Activated naive CD8-positive, alpha-beta T cell treated with anti-CD3 and anti-CD28 coated beads, Interleukin-2, amount 50 U/mL, for 24 hours (primary cell): ENCODE measurements at regions not wholly inside any gene's neighbourhood (a gene's known extent, or its start where the extent isn't known, plus 50 kb on each side); places are given as distances from the start of the nearest gene placed in this dataset.

ENCODE experiments used
- ATAC-seq: fragments of 150-1000 bp; cut with Tn5 transposase; one replicate; pipeline ENCODE4 v1.10.0; 2021
- DNase-seq: peaks from one replicate; pipeline ENCODE4 v3.0.0; 2021
- H3K27ac Mint-ChIP-seq: one replicate; pipeline ENCODE4 v1.8.0; 2021; ENCODE audit warnings: mild to moderate bottlenecking, mixed read lengths
- H3K27me3 Mint-ChIP-seq: one replicate; pipeline ENCODE4 v1.8.0; 2021; ENCODE audit warnings: mixed read lengths
- H3K36me3 Mint-ChIP-seq: one replicate; pipeline ENCODE4 v1.8.0; 2021; ENCODE audit warnings: low read depth, mixed read lengths
- H3K4me1 Mint-ChIP-seq: one replicate; pipeline ENCODE4 v1.8.0; 2021; ENCODE audit warnings: mixed read lengths
- H3K4me3 Mint-ChIP-seq: one replicate; pipeline ENCODE4 v1.8.0; 2021; ENCODE audit warnings: mild to moderate bottlenecking, moderate library complexity, mixed read lengths
- H3K9me3 Mint-ChIP-seq: one replicate; pipeline ENCODE4 v1.8.0; 2021; ENCODE audit warnings: mixed read lengths

GRCh38 chr3:168312984-168313383, 217.3 kb upstream of the GOLIM4 start:
- no peak for ATAC-seq
- Mint-ChIP-seq H3K9me3 (no peaks in the 10 kb centered on the region), H3K36me3 (no peaks in the 10 kb centered on the region), H3K27me3 (no peaks in the 10 kb centered on the region), H3K4me1 (no peaks in the 10 kb centered on the region), H3K4me3 (no peak overlapping the region), H3K27ac (no peak overlapping the region)
- DNase-seq: no peak

DNA sequence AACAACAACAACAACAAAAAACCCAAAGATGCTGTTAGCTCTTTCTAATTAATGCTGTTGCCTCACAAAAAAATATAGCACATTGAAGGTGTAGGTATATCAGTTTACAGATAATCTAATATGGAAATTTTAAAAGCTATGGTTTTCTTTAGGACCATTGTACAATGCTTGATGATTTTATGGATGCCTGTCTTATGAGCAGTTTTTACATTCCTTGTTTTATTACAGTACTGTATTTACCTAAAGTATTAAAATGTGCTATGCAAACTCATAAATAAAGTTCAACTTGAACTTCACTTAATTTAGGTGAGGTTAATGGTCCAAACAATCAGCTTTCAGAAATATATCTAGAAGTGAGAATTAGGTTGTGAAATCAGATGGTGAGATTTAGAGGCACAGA, 212.2 kb upstream of the GOLIM4 start:
- Mint-ChIP-seq H3K36me3 (no peaks in the 10 kb centered on the region), H3K4me3 (no peak overlapping the region), H3K4me1 (no peaks in the 10 kb centered on the region), H3K9me3 (peaks cover 4% of the 10 kb centered on the region), H3K27ac (no peak overlapping the region), H3K27me3 (no peaks in the 10 kb centered on the region)
- DNase-seq: no peak
- ATAC-seq: no peak

- Mint-ChIP-seq H3K27me3 (no peaks in the 10 kb centered on the region), H3K9me3 (no peaks in the 10 kb centered on the region), H3K27ac (no peak overlapping the region), H3K4me1 (no peaks in the 10 kb centered on the region), H3K4me3 (no peak overlapping the region), H3K36me3 (no peaks in the 10 kb centered on the region)
- no peak for ATAC-seq
- DNase-seq: no peak
Measured at GRCh38 chr3:168295027-168295426, 199.3 kb upstream of the GOLIM4 start.

DNA sequence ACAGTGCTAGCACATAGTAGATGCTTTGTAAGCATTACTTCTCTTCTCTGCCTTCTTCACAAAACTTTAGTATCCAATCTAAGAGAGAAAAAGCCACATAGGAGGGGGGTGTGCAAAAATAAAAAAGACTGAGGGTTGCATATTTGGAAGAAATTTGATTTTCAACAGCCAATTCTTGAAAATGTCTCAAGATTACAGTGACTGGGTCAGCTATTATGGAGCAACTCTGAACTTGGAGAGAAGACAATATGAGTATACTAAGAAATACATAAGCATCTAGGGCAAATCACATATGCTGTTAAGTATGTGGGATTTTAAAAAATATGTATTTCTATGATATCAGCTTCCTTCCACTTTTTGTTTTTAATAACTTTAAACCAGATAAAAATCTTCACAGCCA, 196.6 kb upstream of the GOLIM4 start:
- H3K4me3 Mint-ChIP-seq: no peak overlapping the region
- H3K4me1 Mint-ChIP-seq: no peaks in the 10 kb centered on the region
- DNase-seq (no peak), ATAC-seq (no peak)
- no peaks in the 10 kb centered on the region for H3K9me3 Mint-ChIP-seq
- H3K27ac Mint-ChIP-seq: no peak overlapping the region
- no peaks in the 10 kb centered on the region for H3K36me3 Mint-ChIP-seq
- no peaks in the 10 kb centered on the region for H3K27me3 Mint-ChIP-seq

DNA sequence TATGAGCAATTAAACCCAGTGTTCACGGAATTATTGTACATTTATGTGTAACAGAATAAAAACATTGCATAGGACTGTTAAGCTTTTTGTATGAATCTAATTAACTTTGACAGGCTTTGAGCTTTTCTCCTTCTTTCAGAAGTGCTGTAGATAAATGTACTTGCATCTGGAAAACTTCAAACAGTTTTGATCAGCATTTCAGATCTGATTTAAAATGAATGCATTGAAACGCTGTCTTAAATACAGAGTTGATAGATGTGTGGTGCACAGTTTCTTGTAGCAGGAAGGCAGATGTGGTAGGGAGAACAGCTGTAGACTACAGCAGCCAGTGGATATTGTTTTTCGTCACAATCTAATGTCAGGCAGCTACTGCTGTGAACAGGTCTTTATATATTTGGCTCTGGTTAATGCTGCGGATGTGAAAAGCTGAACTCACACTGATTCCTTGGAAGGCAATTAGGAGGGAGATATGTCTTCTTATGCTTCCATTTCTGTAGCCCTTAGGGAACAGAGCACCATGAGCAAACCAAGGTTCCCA, 193.8 kb upstream of the GOLIM4 start:
- Mint-ChIP-seq H3K27ac (no peak overlapping the region), H3K9me3 (no peaks in the 10 kb centered on the region), H3K36me3 (no peaks in the 10 kb centered on the region), H3K27me3 (no peaks in the 10 kb centered on the region), H3K4me1 (no peaks in the 10 kb centered on the region), H3K4me3 (no peak overlapping the region)
- DNase-seq (no peak), ATAC-seq (no peak)

DNA sequence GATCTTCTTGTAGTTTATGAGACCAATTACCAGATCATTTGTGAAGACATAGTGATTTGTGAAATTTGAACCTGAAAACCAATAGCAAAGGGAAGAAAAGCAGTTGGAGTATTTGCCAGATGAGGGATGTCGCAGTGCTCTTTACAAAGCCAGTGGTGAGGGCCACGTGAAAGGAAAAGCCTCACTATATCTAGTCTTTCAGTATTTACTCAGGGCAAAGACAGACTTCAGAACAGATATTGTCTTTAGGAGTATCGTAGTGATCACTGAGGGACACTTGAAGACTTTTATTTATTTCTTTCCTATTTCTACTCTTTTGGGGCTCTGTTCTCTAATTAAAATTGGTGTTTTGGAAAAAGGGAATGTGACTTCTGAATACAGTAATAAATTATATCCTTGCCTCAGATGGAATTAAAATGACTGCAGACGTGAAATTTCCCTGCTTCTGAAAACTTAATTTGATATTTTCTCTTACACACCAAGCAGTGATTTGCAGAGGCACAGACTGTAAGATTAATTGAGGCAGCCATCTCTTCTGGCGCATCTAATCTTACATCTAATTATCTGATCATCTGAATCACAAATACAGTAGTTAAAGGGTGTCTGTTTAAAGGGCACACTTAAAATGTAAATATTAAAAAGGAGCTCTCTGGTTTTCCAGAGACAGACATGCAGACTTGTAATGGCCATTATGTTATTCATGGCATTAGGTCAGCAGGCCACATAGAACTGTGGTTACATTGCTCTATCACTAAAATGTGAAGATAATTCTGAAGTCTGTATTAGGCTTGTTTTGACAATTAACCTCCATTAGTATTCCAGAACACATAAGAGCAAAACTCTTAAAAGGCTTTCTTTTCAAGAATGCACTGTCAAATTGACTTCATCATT, 193.0 kb upstream of the GOLIM4 start:
- no peak for DNase-seq
- Mint-ChIP-seq H3K4me1 (no peaks in the 10 kb centered on the region), H3K4me3 (no peak overlapping the region), H3K27me3 (no peaks in the 10 kb centered on the region), H3K27ac (no peak overlapping the region), H3K9me3 (no peaks in the 10 kb centered on the region), H3K36me3 (no peaks in the 10 kb centered on the region)
- no peak for ATAC-seq

DNA sequence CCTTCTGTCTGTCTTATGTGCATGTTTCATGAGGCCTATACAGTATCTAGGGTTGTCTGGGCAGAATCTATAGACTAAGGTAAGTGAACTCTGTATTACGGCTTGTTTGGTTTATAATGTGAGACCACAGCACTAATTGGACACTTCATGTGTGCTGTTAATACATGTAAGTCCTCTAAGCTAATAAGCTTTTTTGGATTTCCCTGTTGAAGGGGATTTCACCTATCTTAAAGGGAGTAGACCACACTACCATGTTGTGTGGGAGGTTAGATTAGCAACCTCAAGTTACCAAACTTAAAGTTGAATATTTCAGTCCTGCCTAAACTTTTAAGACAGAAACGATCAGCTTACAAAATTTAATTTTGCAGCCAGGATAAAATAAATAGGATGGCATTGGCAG, 189.8 kb upstream of the GOLIM4 start:
- H3K27me3 Mint-ChIP-seq: no peaks in the 10 kb centered on the region
- DNase-seq (no peak), ATAC-seq (no peak)
- no peak overlapping the region for H3K27ac Mint-ChIP-seq
- peaks cover 3% of the 10 kb centered on the region for H3K9me3 Mint-ChIP-seq
- no peak overlapping the region for H3K4me3 Mint-ChIP-seq
- no peaks in the 10 kb centered on the region for H3K4me1 Mint-ChIP-seq
- no peaks in the 10 kb centered on the region for H3K36me3 Mint-ChIP-seq

GRCh38 chr3:168284728-168285127, 189.0 kb upstream of the GOLIM4 start:
- Mint-ChIP-seq H3K27ac (no peak overlapping the region), H3K27me3 (no peaks in the 10 kb centered on the region), H3K4me3 (no peak overlapping the region), H3K9me3 (peaks cover 3% of the 10 kb centered on the region), H3K4me1 (no peaks in the 10 kb centered on the region), H3K36me3 (no peaks in the 10 kb centered on the region)
- DNase-seq: no peak
- ATAC-seq: no peak

- H3K27me3 Mint-ChIP-seq: no peaks in the 10 kb centered on the region
- H3K36me3 Mint-ChIP-seq: no peaks in the 10 kb centered on the region
- no peak overlapping the region for H3K4me3 Mint-ChIP-seq
- peaks cover 4% of the 10 kb centered on the region for H3K9me3 Mint-ChIP-seq
- H3K27ac Mint-ChIP-seq: no peak overlapping the region
- ATAC-seq: no peak
- no peak for DNase-seq
- no peaks in the 10 kb centered on the region for H3K4me1 Mint-ChIP-seq
Measured at GRCh38 chr3:168275662-168276061, 179.9 kb upstream of the GOLIM4 start.

DNA sequence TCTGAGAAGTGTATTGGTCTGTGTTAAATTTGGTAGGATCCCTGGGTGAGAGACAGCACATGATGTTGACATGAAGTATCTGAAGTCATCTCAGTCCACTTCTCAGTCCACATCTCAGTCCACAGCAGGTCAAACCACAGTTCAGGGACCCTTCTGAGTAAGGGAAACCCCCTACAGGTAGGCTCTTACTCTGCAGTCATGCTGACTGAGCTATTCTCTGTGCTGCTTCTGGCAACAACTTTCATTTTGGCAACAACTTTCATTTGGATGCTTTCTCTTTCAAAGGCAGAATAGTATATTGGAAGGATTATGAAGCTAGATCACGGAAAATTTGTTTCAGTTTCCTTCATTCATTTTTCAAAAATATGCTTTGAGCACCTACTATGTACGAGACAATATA, 178.2 kb upstream of the GOLIM4 start:
- no peak overlapping the region for H3K4me3 Mint-ChIP-seq
- no peaks in the 10 kb centered on the region for H3K27me3 Mint-ChIP-seq
- no peaks in the 10 kb centered on the region for H3K4me1 Mint-ChIP-seq
- ATAC-seq (no peak), DNase-seq (no peak)
- H3K36me3 Mint-ChIP-seq: no peaks in the 10 kb centered on the region
- no peak overlapping the region for H3K27ac Mint-ChIP-seq
- peaks cover 4% of the 10 kb centered on the region for H3K9me3 Mint-ChIP-seq

DNA sequence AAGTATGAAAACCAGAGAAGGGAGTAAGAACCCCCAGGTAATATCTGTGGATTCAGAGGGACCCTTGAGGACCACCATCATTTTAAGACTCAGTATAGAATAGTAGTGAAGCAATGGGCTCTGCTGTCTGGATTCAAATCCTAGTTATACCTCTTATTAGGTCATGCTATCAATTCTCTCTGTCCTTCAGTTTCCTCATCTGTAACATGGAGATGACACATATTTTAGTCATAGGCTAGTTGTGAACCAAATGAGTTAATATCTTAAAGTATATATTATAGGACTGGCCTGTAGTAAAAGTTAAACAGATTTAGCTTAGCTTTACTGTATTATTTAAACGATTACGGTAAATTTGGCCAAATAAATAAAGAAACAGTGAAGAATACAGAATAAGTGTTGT, 177.3 kb upstream of the GOLIM4 start:
- no peaks in the 10 kb centered on the region for H3K27me3 Mint-ChIP-seq
- no peak for ATAC-seq
- H3K4me3 Mint-ChIP-seq: no peak overlapping the region
- peaks cover 4% of the 10 kb centered on the region for H3K9me3 Mint-ChIP-seq
- H3K36me3 Mint-ChIP-seq: no peaks in the 10 kb centered on the region
- no peak for DNase-seq
- H3K4me1 Mint-ChIP-seq: no peaks in the 10 kb centered on the region
- H3K27ac Mint-ChIP-seq: no peak overlapping the region

GRCh38 chr3:168272343-168272985, 176.7 kb upstream of the GOLIM4 start:
- Mint-ChIP-seq H3K4me1 (no peaks in the 10 kb centered on the region), H3K9me3 (peaks cover 4% of the 10 kb centered on the region), H3K27me3 (no peaks in the 10 kb centered on the region), H3K27ac (no peak overlapping the region), H3K36me3 (no peaks in the 10 kb centered on the region), H3K4me3 (no peak overlapping the region)
- ATAC-seq (no peak), DNase-seq (no peak)

- Mint-ChIP-seq H3K9me3 (peaks cover 4% of the 10 kb centered on the region), H3K4me3 (no peak overlapping the region), H3K27me3 (no peaks in the 10 kb centered on the region), H3K36me3 (no peaks in the 10 kb centered on the region), H3K27ac (no peak overlapping the region), H3K4me1 (no peaks in the 10 kb centered on the region)
- DNase-seq (no peak), ATAC-seq (no peak)
Measured at GRCh38 chr3:168271932-168272331, 176.2 kb upstream of the GOLIM4 start.

DNA sequence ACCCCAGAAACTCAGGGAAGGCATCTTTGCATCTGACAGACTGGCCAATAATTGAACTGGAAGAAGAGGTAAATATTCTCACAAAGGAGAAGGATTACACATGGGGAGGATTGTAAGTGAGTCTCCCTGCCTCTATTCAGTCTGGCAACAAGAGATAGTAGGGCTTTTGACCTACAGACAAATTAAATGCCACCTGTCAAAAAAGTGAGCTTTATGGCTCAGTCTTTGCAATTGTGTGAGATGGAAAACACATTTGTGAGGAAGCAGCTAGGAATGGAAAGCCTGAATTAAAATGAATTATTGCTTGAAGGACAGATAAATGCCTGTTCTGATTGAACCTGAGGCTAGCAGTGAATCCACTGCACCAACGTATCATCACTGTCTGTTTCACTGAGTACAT, 173.3 kb upstream of the GOLIM4 start:
- H3K9me3 Mint-ChIP-seq: no peaks in the 10 kb centered on the region
- ATAC-seq: no peak
- no peaks in the 10 kb centered on the region for H3K27me3 Mint-ChIP-seq
- H3K4me1 Mint-ChIP-seq: no peaks in the 10 kb centered on the region
- DNase-seq: no peak
- no peaks in the 10 kb centered on the region for H3K36me3 Mint-ChIP-seq
- no peak overlapping the region for H3K27ac Mint-ChIP-seq
- no peak overlapping the region for H3K4me3 Mint-ChIP-seq

GRCh38 chr3:168267179-168267578, 171.5 kb upstream of the GOLIM4 start:
- H3K4me1 Mint-ChIP-seq: no peaks in the 10 kb centered on the region
- no peaks in the 10 kb centered on the region for H3K9me3 Mint-ChIP-seq
- no peaks in the 10 kb centered on the region for H3K36me3 Mint-ChIP-seq
- ATAC-seq (no peak), DNase-seq (no peak)
- no peaks in the 10 kb centered on the region for H3K27me3 Mint-ChIP-seq
- H3K4me3 Mint-ChIP-seq: no peak overlapping the region
- H3K27ac Mint-ChIP-seq: no peak overlapping the region
